Skeletal muscle cell (primary cell): ENCODE measurements at regions not wholly inside any gene's neighbourhood (a gene's known extent, or its start where the extent isn't known, plus 50 kb on each side); places are given as distances from the start of the nearest gene placed in this dataset.
"Not testable (repeated sequence)": the region's sequence is repeated elsewhere in the genome, so short reads cannot be mapped to it uniquely, and the experiment has no call there.

Experiments
- DNase-seq: peaks from one replicate; pipeline ENCODE4 v3.0.0-alpha.2; 2010; ENCODE audit warnings: low read depth
- H3K4me3 ChIP-seq: 2 replicates; pipeline ENCODE4 v1.5.1; 2011; ENCODE audit warnings: low read depth, mild to moderate bottlenecking, control low read depth, low read length, moderate library complexity

DNA sequence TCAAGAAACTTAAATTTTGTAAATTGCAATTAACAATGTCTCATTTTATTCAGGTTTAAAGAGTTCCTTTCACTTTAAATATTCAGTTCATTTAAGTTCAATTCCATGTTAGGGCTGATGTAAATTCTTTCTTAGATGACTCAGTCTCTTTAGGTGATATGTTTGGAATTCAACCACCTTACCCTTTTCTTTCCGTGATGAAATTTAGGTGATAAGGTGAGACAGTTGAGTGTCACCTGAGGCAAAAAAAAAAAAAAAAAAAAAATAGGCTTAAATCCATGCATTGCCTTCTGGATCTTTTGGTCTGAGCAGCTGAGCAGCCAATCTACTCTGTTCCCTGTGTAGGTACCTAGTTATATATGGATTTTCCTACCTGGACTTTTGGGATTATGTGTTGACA lies 299.5 kb downstream of the DAD1 start:
- DNase-seq: no peak
- H3K4me3 ChIP-seq: no peak overlapping the region

DNA sequence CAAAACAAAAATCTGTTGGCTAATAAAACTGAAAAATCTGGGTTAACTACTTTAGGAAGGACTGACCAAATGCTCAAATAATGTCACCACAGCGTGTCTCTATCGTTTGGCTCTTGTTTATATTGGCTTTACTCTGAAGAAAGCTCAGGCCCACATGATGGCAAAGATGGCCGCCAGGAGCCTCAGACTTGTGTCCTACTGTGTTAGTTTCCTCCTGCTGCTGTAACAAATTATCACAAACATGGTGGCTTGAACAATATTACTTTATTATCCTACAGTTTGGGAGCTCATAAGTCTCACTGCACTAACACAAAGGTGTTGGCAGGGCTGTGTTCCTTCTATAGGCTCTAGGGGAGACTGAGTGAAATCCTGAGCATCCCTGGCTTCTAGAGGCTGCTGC lies 303.0 kb downstream of the DAD1 start:
- no peak for DNase-seq
- H3K4me3 ChIP-seq: no peak overlapping the region

DNA sequence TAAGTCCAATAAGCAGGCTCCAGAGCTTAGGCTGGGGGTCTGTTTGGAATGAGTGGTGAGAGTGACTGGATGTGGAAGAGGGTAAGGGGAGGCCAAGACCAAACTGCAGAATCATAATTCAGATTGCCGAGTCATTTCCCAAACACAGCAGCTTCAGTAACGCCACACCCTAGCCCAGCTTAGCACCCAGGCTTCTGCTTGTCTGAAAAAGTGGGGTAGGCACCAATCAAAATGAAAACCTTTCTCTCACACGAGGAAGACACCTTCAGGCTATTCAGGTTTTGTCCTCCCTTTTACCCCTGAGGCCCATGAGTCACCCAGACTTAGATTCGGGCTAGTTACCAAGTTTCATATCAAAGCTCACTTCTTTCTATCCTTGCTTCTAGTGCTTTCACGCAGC lies 306.1 kb downstream of the DAD1 start:
- no peak for DNase-seq
- H3K4me3 ChIP-seq: no peak overlapping the region

DNA sequence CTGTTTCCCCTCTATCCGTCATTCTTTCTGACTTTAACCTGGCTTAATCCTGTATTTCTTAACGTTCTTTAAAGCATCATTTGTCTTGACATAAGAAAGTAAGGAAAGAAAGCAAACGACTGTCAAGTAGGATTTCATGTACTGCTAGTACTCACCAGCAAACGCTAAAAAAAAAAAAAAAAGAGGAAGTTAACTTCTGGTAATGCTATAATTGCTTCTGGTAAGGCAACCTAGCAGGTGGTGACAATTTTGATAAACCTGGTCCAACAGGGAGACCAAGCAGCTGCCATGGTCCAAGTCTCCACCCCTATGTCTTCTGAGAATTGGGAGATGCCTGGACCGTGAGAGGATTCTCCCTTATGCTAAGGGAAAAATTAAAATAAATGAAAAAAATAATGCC lies 306.6 kb downstream of the DAD1 start:
- no peak overlapping the region for H3K4me3 ChIP-seq
- DNase-seq: no peak

DNA sequence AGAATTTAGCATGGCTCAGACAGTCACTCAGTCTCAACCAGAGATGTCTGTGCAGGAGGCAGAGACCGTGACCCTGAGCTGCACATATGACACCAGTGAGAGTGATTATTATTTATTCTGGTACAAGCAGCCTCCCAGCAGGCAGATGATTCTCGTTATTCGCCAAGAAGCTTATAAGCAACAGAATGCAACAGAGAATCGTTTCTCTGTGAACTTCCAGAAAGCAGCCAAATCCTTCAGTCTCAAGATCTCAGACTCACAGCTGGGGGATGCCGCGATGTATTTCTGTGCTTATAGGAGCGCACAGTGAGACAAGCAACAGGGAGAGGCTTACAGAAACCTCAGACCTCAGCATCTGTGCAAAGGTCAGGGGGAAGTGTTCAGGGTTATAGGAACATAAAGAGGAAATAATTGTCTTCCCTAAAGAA lies 307.6 kb downstream of the DAD1 start:
- H3K4me3 ChIP-seq, DNase-seq: not testable (repeated sequence)

DNA sequence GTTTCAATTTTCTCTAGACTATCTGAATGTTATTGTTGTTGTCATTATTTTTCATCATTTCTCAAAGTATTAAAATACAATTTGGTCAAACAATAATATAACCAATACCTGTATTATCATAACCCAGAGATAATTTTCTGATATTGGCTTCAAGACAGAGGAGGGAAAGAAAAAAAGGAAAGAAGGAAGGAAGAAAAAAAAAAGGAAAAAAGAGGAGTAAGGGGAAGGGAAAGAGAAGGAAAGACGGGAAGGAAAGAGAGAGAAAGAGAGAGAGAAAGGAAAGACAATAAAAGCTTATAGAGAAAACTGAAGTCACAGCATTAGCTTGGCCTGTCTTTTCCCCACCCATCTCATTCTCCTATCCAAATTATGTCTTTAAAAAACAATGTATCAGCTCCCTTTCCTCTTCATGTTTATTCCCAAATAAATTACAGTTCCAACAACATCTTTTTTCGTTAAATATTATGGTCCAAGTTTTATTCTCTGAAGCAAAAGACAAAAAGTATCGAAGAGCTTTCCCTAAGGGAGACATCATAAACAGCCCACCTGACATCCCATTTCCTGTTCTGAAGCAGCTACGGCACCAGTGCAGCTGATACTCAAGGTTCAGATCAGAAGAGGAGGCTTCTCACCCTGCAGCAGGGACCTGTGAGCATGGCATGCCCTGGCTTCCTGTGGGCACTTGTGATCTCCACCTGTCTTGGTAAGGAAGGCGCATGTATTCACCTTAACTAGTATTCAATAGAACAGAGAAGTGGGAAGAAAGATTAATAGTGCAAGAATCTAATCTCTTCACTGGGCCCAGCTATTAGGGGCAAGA lies 308.3 kb downstream of the DAD1 start:
- no peak overlapping the region for H3K4me3 ChIP-seq
- no peak for DNase-seq

DNA sequence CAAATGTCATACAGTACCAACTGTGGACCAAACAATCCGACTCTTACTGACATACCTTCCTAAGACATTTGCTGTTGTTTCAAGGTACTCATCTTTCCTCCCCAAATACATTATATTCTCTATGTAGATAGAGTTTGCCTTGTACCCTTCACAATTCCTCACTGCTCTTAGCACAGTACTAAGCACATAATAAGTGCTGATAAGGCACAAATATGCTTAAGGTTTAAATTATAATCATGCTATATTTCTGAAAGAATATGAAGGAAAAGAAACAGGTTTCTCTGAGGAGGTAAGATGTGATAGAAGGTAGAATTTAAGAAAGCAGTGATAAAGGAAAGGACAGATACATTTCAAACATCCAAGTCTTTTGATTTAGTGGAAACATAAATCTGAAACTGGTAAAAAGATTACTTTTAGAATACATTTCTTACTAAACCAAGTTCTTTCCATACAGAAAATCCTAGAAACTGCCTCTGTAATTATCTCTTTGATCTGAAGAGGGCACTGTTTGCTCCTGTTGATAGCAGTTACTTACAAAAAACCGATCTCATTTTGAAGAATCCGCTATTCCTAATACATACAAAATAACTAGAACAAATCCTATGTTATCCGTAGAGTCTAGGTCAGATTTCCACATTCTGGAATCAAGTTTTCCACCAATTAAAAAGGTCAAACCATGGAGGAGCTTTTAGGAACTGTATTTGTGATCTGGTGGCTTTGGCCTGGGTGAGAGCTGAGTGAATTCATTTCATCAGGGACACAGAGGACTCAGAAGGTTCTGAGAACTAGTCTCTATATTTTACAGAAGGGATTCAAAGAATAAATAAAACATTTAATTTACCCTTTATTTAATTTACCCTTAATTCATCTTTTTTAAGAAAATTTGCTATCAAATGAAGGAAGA lies 311.9 kb downstream of the DAD1 start:
- H3K4me3 ChIP-seq: no peak overlapping the region
- no peak for DNase-seq

DNA sequence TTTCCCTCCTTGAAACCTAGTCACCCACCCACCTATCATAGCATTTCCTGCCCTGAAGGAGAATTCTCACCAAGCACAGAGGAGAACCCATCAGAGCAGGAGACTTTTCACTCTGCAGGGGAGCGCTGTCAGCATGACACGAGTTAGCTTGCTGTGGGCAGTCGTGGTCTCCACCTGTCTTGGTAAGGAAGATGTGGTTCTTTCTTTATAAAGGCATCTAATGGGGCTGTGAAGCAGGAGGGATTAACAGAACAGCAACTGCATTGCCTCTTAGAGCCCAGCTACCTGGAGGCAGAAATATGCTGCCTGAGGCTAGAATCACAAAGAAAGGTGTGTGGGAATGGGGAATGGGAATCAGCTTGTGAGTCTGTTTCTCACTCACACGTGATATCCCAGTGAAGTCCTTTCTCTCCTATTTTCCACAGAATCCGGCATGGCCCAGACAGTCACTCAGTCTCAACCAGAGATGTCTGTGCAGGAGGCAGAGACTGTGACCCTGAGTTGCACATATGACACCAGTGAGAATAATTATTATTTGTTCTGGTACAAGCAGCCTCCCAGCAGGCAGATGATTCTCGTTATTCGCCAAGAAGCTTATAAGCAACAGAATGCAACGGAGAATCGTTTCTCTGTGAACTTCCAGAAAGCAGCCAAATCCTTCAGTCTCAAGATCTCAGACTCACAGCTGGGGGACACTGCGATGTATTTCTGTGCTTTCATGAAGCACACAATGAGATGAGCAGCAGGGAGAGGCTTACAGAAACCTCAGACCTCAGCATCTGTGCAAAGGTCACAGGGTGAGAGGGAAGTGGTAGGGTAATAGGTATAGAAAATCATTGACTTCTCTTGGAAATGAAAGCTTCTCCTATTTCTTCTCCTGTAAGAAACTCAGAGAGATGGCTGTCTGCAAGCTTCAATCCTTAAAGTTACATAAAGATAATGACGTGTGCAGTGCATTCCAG lies 316.9 kb downstream of the DAD1 start:
- no peak for DNase-seq
- H3K4me3 ChIP-seq: no peak overlapping the region

DNA sequence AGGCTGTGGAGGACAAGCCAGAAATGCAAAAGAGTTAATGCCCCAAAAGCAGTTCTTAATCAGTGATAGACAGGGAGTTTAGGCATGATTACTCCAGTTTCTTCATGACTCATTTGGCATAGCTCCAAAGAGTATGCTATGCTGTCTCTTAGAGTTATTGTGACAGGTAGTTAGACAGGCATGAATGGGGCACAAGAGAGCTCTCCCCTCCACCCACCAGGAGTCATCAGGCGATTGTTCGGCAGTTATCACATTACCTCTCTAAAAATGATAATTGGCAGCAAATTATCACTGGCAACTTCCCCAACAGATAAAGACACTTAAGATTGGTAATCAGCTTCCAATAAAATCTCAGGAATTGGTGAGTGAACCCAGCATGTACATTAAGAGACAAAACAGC lies 320.1 kb downstream of the DAD1 start:
- no peak for DNase-seq
- no peak overlapping the region for H3K4me3 ChIP-seq

DNA sequence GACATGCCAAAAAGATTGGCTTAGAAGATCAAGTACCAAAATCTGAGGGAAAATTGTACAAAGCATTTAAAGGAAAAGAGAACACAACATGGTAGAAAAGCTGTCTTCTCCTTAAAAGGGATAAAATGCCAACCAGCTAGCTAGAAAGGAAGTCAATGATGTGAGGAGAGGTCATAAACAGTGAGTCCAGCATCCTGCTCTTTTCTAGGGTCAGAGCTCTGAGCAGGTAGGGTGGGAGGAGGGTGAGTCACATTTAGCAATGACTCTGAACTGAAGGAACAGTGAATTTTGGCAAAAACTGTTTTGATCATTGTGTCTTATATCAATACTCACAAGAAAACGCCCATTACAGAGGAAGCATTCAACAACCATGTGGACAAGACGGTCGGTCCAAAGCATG lies 322.3 kb downstream of the DAD1 start:
- no peak for DNase-seq
- H3K4me3 ChIP-seq: no peak overlapping the region

DNA sequence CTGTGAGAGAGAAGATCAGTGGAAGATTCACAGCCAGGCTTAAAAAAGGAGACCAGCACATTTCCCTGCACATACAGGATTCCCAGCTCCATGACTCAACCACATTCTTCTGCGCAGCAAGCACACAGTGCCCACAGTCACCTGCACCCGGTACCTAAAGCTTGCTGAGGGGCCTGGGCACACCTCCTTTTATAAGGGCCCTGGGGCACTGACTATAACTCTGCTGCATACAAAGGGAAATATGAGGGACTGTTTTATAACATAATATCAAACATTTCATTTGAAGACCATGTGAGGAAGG lies 322.9 kb downstream of the DAD1 start:
- DNase-seq: no peak

DNA sequence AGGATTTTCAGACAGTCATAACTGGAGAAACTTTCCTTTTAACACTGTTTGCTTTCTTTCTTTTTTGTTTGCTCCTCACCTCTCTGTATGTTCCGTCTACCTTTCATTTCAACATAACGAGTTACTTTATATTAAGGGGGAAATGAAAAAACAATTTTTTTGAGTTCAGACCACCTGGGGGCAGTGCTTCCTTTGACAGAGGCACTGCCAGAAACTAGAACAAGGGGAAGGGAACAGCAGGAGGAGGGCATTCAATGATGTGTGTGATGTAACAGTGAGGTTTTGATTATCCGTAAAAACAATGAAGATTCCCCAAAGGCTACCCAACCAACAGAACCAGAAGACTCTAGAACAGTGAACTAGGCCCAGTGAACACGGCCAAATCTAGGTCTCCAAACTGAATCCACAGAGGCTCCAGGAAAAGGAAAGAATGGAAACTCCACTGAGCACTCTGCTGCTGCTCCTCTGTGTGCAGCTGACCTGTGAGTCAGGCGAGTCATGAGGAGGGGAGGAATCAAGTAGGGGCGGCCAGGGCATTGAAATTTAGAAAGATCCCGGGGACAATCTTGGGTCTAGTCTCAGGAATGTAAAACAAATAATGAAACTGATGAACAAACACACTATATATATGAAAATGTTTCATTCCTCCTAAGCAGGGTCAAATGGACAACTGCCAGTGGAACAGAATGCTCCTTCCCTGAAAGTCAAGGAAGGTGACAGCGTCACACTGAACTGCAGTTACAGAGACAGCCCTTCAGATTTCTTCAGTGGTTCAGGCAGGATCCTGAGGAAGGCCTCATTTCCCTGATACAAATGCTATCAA lies 323.5 kb downstream of the DAD1 start:
- DNase-seq: no peak
- no peak overlapping the region for H3K4me3 ChIP-seq

More for the DNA sequence above, 322.9 kb downstream of the DAD1 start:
- no peak overlapping the region for H3K4me3 ChIP-seq

DNA sequence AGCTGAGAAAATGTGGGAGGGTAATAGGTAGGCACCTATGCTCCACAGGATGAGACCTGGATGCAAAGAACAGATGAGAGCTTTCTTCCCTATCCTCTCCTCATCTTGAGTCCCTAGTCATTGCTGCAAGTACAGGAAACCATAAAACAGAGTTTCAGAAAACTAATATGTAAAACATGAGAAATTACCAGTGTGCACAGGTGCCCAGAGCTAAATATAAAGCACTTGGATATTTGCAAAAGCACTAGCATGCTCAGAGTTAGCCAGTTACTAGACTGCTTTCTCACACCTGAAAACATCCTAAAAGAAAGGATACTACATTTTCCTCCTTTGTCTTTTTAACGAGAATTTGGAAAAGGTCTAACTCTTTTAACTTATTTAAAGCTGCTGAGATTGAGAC lies 324.3 kb downstream of the DAD1 start:
- DNase-seq: no peak
- H3K4me3 ChIP-seq: no peak overlapping the region

DNA sequence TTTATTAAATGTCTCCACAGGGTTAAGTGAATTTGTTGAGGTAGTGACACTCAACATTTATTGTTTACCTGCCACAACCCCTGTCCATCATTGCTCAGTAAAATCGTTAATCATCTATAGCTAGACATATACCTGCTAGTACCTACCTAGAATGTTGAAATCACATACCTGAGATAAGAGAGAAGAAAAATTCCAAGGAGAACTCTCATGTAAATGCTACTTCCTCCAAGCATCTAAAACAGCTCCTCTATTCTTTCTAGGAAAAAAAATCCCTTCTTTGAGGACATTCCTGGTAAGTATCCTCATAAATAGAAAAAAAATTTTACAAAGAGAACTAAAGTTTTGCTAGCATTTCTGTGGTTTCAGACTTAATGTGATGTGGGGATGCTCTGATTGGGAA lies 325.1 kb downstream of the DAD1 start:
- DNase-seq: no peak
- H3K4me3 ChIP-seq: no peak overlapping the region

DNA sequence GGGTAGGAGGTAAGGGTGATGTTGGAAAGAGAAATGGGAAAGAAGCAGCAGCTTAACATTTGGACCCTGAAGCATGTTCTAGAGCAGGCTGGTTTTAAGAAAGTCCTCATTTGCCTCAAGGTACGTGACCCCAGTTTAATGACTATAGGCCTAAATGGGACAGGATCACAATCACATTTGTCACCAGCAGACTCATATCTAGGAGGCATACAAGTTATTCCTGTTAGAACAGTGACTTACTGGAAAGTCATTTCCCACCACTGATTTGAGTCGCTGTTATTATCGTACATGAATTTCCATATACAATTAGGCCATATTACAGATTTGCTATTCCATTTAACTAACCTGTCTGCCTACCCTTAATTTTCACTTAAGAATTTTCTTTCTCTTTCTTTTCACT lies 326.1 kb downstream of the DAD1 start:
- no peak for DNase-seq
- no peak overlapping the region for H3K4me3 ChIP-seq

DNA sequence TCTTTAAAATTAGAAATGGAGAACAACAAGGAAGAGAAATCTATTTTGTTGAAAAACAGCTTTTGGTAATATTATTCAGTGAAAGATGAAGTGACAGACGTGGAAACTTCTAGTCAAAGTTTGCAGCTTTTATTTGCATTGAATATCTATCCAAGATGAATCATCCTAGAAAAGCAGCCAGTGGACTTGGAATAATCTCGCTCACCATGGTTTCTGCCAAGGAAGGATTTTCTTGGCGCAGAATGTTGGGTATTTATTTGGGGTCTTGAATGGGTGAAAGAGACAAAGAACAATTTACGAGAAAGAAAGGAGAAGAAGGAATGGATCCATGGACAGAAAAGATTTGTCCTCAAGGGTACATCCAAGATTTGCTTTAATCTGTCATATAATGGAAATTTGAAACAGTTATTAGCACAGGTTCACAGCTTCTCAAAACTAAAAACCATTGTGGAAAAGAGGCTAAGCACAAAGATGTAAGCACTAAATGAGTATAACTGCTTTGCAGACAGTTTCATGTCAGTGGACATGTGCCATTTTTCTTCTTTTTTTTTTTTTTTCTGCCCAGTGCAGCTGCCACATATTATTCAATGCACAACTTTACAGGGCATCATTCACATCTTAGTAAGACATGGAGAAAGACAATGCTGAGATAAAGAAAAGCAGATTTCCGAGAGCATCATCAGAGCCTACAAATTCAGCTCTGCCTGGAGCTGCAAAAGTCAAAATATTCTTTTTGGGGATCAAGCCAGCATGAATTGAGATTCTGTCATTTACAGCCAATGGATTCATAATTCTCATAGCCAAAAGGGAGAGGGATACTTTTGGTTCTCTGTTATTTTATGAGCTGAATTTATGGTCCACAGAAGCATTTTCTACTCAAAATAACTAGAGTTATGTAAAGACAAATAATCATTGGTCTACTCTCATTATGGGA lies 333.7 kb downstream of the DAD1 start:
- DNase-seq: no peak
- H3K4me3 ChIP-seq: no peak overlapping the region

DNA sequence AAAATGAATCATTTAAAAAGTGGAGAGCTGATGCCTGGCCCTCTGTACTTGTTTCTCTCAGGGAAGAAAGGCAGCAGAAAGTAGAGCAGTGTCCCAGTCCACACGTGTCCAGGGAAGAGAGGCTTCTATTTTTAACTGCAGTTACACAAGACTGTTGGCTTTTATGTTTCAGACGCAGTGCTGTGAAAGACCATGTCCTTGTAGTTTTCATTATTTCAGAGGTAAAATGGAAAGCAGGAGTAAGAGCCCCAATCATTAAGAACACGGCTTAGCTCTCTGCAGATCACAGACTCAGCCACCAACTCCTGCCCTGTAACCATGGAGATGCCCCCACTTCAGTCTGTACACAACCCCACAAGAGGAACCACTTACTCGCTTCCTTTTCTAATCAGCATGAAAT lies 336.3 kb downstream of the DAD1 start:
- no peak for DNase-seq
- no peak overlapping the region for H3K4me3 ChIP-seq

DNA sequence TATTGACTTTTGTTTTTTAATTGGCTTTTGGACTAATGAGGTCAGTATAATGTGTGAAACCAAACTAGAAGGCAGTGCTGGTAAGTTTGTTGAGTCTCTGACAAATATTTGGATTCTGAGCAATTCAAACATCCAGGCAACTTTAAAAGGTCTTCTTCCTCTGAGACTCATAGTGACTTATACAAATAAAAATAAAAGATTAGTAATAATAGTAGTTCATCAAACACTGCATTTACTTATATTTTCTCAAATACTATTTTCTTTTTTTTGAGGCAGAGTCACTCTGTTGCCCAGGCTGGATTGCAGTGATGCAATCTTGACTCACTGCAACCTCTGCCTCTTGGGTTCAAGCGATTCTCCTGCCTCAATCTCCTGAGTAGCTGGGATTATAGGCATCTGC lies 337.9 kb downstream of the DAD1 start:
- DNase-seq: no peak
- H3K4me3 ChIP-seq: no peak overlapping the region
